ENCODE measurements at regions not wholly inside any gene's neighbourhood (a gene's known extent, or its start where the extent isn't known, plus 50 kb on each side); places are given as distances from the start of the nearest gene placed in this dataset.

DNA sequence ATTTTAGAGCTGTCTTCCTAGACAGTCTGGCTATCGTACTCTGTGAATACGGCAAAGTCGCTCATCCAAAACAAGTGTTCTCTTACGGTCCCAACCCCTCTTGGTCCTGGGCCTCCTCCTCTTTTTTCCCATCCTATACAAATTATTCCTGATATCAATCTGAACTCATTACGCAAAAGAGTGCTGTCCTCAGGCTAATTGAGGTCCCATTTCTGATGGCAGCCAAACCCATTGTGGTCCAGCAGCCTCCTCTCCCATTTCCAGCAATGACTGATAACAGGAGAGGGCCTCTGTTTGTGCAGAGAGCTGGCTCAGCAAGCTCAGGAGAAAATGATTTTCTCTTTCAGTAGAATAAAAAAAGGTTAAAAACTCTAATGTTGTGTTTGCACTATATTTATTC lies 203.4 kb upstream of the GHITM start:
- no peaks in the 10 kb centered on the region for H3K36me3 ChIP-seq (ENCODE audit: control insufficient read depth in 2 of 2, extremely low read depth in 1 of 2, insufficient read depth in 2 of 2, low read length in 2 of 2)
- DNase-seq (ENCODE audit: low read depth, low spot score) (no peak), FAIRE-seq (no peak)
- no TSS peak for BruUV-seq (replicated peaks)
- no peaks in the 10 kb centered on the region for H3K9me1 ChIP-seq (replicated peaks; ENCODE audit: control insufficient read depth, extremely low read depth, insufficient read depth, low read length)
- H3K9me3 ChIP-seq (replicated peaks; ENCODE audit: control insufficient read depth, insufficient read depth, low read length): no peaks in the 10 kb centered on the region
- no peak overlapping the region for H2AFZ ChIP-seq (ENCODE audit: low read depth, low read length)
- H3K79me2 ChIP-seq (ENCODE audit: control insufficient read depth, insufficient read depth, low read length): no peaks in the 10 kb centered on the region
- dilution Hi-C loops (cut with MboI; ENCODE audit: extremely low pct_ligation_motif_present, low sequenced_read_pairs): no loop called here
- no peaks in the 10 kb centered on the region for H3K27me3 ChIP-seq (ENCODE audit: control insufficient read depth in 2 of 2, insufficient read depth in 2 of 2, low read length in 2 of 2)
- H4K20me1 ChIP-seq (replicated peaks; ENCODE audit: control insufficient read depth, extremely low read depth, insufficient read depth, low read length): no peaks in the 10 kb centered on the region
- intact Hi-C loops (cut with micrococcal nuclease): no loop called here
- ChIA-PET CTCF (no interaction called here), POLR2A (no interaction called here)
- no peak overlapping the region for H3K9ac ChIP-seq (replicated peaks; ENCODE audit: extremely low read depth, insufficient read depth, low read length)
- TF ChIP-seq FOS (IDR thresholded peaks at IDR 0.05; ENCODE audit: borderline replicate concordance, insufficient read depth, low read length) (no peak), JUN (IDR thresholded peaks at IDR 0.05; ENCODE audit: borderline replicate concordance, insufficient read depth, insufficient read length, low read depth) (no peak), MYC (IDR thresholded peaks at IDR 0.05; ENCODE audit: low read depth, low read length) (no peak), POLR2A (IDR thresholded peaks at IDR 0.05; ENCODE audit: low read depth, low read length) (no peak)
- TF ChIP-seq, protein P1, sequence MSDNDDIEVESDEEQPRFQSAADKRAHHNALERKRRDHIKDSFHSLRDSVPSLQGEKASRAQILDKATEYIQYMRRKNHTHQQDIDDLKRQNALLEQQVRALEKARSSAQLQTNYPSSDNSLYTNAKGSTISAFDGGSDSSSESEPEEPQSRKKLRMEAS (IDR thresholded peaks at IDR 0.05; ENCODE audit: insufficient read depth, insufficient read length): no peak
- H3K4me3 ChIP-seq (replicated peaks in 1 of 3; ENCODE audit: insufficient read depth in 1 of 3, low read depth in 1 of 3, low read length in 3 of 3): no peak overlapping the region
- H3K4me1 ChIP-seq (ENCODE audit: control insufficient read depth, extremely low read depth, insufficient read depth, low read length): no peaks in the 10 kb centered on the region
- no peak overlapping the region for H3K27ac ChIP-seq (ENCODE audit: insufficient read depth, low read depth, low read length)
- H3K4me2 ChIP-seq (ENCODE audit: insufficient read depth, low read length): no peak overlapping the region

DNA sequence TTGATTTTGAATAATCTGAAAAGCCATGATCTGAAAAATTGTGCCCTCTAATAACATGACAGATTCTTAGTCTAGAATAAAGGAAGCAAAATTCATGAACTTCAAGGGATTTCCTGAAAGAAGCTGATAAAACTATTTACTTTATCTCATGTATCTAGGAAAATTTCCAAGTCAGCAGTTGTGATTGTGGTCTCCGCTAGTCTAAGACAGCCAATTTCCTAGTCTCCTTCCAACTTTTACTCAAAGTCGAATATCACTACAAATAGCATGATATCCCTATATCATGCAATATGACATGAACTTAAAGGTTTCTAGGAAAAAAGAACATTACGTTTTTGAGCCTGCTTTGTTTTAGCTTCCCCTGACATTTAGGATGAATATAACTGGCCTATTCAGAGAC lies 202.1 kb upstream of the GHITM start:
- ChIA-PET CTCF (no interaction called here), POLR2A (no interaction called here)
- H3K9me3 ChIP-seq (replicated peaks; ENCODE audit: control insufficient read depth, insufficient read depth, low read length): no peaks in the 10 kb centered on the region
- no peak for DNase-seq (ENCODE audit: low read depth, low spot score)
- dilution Hi-C loops (cut with MboI; ENCODE audit: extremely low pct_ligation_motif_present, low sequenced_read_pairs) (no loop called here), intact Hi-C loops (cut with micrococcal nuclease) (no loop called here)
- no peak for FAIRE-seq
- no peaks in the 10 kb centered on the region for H3K4me1 ChIP-seq (ENCODE audit: control insufficient read depth, extremely low read depth, insufficient read depth, low read length)
- H4K20me1 ChIP-seq (replicated peaks; ENCODE audit: control insufficient read depth, extremely low read depth, insufficient read depth, low read length): no peaks in the 10 kb centered on the region
- H3K4me2 ChIP-seq (ENCODE audit: insufficient read depth, low read length): no peak overlapping the region
- H3K27me3 ChIP-seq (ENCODE audit: control insufficient read depth in 2 of 2, insufficient read depth in 2 of 2, low read length in 2 of 2): no peaks in the 10 kb centered on the region
- H3K4me3 ChIP-seq (replicated peaks in 1 of 3; ENCODE audit: insufficient read depth in 1 of 3, low read depth in 1 of 3, low read length in 3 of 3): no peak overlapping the region
- no peak for TF ChIP-seq POLR2AphosphoS5 (IDR thresholded peaks at IDR 0.05; ENCODE audit: insufficient read depth, low read depth, low read length)
- no peak for TF ChIP-seq GATA2 (IDR thresholded peaks at IDR 0.05; ENCODE audit: insufficient read depth, insufficient read length, low read depth, low read length)
- TF ChIP-seq POLR2A (IDR thresholded peaks at IDR 0.05; ENCODE audit: low read depth, low read length): no peak
- TF ChIP-seq EZH2 (IDR thresholded peaks at IDR 0.05; ENCODE audit: borderline replicate concordance, low read depth, low read length, severe bottlenecking): no peak
- TF ChIP-seq MYC (IDR thresholded peaks at IDR 0.05; ENCODE audit: low read depth, low read length): no peak
- TF ChIP-seq, protein P2, sequence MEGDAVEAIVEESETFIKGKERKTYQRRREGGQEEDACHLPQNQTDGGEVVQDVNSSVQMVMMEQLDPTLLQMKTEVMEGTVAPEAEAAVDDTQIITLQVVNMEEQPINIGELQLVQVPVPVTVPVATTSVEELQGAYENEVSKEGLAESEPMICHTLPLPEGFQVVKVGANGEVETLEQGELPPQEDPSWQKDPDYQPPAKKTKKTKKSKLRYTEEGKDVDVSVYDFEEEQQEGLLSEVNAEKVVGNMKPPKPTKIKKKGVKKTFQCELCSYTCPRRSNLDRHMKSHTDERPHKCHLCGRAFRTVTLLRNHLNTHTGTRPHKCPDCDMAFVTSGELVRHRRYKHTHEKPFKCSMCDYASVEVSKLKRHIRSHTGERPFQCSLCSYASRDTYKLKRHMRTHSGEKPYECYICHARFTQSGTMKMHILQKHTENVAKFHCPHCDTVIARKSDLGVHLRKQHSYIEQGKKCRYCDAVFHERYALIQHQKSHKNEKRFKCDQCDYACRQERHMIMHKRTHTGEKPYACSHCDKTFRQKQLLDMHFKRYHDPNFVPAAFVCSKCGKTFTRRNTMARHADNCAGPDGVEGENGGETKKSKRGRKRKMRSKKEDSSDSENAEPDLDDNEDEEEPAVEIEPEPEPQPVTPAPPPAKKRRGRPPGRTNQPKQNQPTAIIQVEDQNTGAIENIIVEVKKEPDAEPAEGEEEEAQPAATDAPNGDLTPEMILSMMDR (IDR thresholded peaks at IDR 0.05; ENCODE audit: extremely low read depth in 1 of 2, insufficient read depth in 1 of 2, low read depth in 1 of 2, low read length in 2 of 2): no peak
- no peak for TF ChIP-seq JUN (IDR thresholded peaks at IDR 0.05; ENCODE audit: borderline replicate concordance, insufficient read depth, insufficient read length, low read depth)
- TF ChIP-seq FOS (IDR thresholded peaks at IDR 0.05; ENCODE audit: borderline replicate concordance, insufficient read depth, low read length): no peak
- TF ChIP-seq, protein P1 (IDR thresholded peaks at IDR 0.05; ENCODE audit: insufficient read depth, insufficient read length): no peak
- H3K9ac ChIP-seq (replicated peaks; ENCODE audit: extremely low read depth, insufficient read depth, low read length): no peak overlapping the region
- H3K27ac ChIP-seq (ENCODE audit: insufficient read depth, low read depth, low read length): no peak overlapping the region
- no peaks in the 10 kb centered on the region for H3K79me2 ChIP-seq (ENCODE audit: control insufficient read depth, insufficient read depth, low read length)
- no peaks in the 10 kb centered on the region for H3K9me1 ChIP-seq (replicated peaks; ENCODE audit: control insufficient read depth, extremely low read depth, insufficient read depth, low read length)
- BruUV-seq (replicated peaks): no TSS peak
- H3K36me3 ChIP-seq (ENCODE audit: control insufficient read depth in 2 of 2, extremely low read depth in 1 of 2, insufficient read depth in 2 of 2, low read length in 2 of 2): no peaks in the 10 kb centered on the region
- H2AFZ ChIP-seq (ENCODE audit: low read depth, low read length): no peak overlapping the region

All from endothelial cell of umbilical vein (primary cell).